ENCODE measurements at regions not wholly inside any gene's neighbourhood (a gene's known extent, or its start where the extent isn't known, plus 50 kb on each side); places are given as distances from the start of the nearest gene placed in this dataset.

DNA sequence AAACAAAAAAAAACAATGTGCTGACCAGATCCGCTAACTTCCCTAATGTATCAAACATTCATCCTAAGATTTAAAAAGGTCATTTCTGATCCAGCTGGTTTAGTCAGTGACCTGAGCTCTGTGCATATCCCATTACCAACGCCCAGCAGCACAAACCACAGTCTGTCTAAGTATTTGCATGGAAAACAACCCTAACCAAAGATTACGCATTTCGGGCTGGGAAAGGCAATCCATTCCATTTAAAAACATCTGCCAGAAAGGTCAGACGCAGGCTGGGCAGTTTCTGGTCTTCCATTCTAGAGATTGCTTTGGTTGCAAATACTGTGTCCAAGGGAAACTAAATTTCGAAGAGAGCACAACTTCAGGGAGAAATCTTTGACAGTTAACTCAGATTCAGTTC lies 234.9 kb downstream of the FLRT2 start:
- Mint-ChIP-seq H3K27ac (no peak overlapping the region), H3K4me1 (no peaks in the 10 kb centered on the region), H3K36me3 (peaks cover 3% of the 10 kb centered on the region), H3K4me3 (no peak overlapping the region), H3K9me3 (peaks cover 0 to 3% (median 2%) of the 10 kb centered on the region in 3 donors), H3K27me3 (no peaks in the 10 kb centered on the region)

DNA sequence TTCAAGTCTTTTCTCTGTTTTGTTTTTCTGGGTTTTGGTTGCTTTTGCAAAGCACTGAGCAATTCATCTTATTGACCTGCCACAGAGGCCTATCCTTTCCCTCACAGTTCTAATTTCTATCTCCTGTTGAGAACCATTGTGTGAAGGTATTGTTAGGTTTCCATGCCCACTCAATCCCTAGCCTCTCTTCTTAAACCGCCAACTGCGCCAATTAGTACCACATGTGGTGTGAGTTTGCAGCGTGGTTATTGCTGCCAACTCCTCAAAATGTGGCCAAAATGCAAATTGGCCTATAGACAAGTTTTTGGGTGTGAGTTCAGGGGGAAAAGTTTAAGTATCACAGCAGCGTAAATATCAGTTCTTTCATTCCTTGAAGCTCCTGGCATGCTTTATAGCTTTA lies 232.6 kb downstream of the FLRT2 start:
- no peak overlapping the region for H3K27ac Mint-ChIP-seq
- H3K36me3 Mint-ChIP-seq, result no peaks in the 10 kb centered on the region
- peaks cover 2 to 3% (median 3%) of the 10 kb centered on the region in 3 donors for H3K9me3 Mint-ChIP-seq
- no peak overlapping the region for H3K4me3 Mint-ChIP-seq
- no peaks in the 10 kb centered on the region for H3K4me1 Mint-ChIP-seq
- H3K27me3 Mint-ChIP-seq, result no peaks in the 10 kb centered on the region

DNA sequence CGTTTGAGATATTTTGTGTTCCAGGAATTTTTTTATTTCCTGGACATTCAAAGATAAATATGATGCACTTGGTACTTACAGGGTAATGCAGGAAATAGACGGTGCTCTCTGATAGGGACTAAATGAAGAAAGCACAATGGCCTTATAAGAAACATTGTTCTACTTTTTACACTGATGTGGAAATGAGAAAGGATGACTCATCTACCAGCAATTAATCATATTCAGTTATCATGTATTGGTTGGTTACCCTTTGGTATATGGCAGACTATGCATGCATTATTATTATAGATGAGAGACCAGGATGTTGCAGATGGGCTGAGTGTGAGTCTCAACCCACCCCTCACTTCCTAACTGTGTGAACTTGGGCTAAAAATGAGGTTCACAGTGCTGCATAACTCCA lies 222.2 kb downstream of the FLRT2 start:
- Mint-ChIP-seq H3K4me1 (no peaks in the 10 kb centered on the region), H3K27me3 (no peaks in the 10 kb centered on the region), H3K9me3 (peaks cover 0 to 13% (median 1%) of the 10 kb centered on the region in 3 donors), H3K27ac (no peak overlapping the region), H3K4me3 (no peak overlapping the region), H3K36me3 (peaks cover 1% of the 10 kb centered on the region)

DNA sequence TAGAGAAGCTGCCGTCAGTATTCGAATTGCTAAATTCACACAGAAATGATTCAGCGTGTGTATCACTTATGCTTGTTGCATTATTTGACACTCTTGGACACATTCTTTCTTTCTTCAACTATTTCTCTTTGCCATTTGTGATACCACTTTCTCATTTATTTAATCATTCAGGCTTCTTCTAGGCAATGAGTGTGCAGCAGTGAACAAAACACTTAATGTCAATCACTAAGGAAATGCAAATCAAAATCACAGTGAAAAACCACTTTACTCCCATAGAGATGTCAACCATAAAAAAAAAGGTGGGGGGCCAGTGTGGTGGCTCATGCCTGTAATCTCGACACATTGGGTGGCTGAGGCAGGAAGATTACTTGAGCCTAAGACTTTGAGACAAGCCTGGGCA lies 214.6 kb downstream of the FLRT2 start:
- H3K9me3 Mint-ChIP-seq, result peaks cover 0 to 11% (median 2%) of the 10 kb centered on the region in 3 donors
- H3K36me3 Mint-ChIP-seq, result peaks cover 1% of the 10 kb centered on the region
- no peaks in the 10 kb centered on the region for H3K27me3 Mint-ChIP-seq
- peaks cover 0 to 2% (median 0%) of the 10 kb centered on the region in 3 donors for H3K4me1 Mint-ChIP-seq
- no peak overlapping the region for H3K4me3 Mint-ChIP-seq
- no peak overlapping the region for H3K27ac Mint-ChIP-seq

DNA sequence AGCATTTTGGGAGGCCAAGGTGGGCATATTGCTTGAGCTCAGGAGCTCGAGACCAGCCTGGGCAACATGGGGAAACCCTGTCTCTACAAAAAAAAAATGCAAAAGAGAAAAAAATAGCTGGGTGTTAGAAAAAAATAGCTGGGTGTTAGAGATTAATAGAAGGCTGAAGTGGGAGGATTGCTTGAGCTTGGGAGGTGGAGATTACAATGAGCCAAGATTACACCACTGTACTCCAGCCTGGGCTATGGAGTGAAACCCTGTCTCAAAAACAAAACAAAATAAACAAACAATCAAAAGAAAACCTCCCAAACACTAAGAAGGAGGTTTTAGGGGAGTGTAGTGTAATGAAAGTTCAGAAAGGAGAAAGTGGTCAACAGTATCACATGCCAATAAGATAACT lies 202.1 kb downstream of the FLRT2 start:
- H3K4me3 Mint-ChIP-seq, result no peak overlapping the region
- H3K27ac Mint-ChIP-seq, result no peak overlapping the region
- no peaks in the 10 kb centered on the region for H3K4me1 Mint-ChIP-seq
- H3K36me3 Mint-ChIP-seq, result no peaks in the 10 kb centered on the region
- H3K27me3 Mint-ChIP-seq, result no peaks in the 10 kb centered on the region
- H3K9me3 Mint-ChIP-seq, result no peaks in the 10 kb centered on the region

DNA sequence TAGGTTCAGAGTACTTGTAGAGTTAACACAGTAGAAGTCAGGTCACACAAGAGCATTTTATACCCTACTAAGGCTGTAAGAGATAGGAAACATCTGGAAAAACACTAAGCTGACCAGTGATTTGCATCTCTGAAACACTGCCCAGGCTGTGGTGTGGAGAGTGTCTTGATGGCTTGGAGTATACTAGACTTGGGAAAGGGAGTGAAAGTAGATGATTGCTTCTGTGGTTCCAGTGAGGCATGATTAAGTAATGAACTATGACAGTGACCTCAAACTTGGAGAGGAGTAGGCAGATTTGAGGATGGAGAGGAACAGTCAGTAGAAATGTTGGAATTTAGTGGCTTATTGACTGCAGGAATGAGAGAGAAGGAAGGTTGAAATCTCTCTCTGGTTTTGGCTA lies 201.2 kb downstream of the FLRT2 start:
- Mint-ChIP-seq H3K27ac (peak overlapping the region in 1 of 3 donors; percentile 3), H3K9me3 (no peaks in the 10 kb centered on the region), H3K4me1 (no peaks in the 10 kb centered on the region), H3K4me3 (no peak overlapping the region), H3K36me3 (no peaks in the 10 kb centered on the region), H3K27me3 (no peaks in the 10 kb centered on the region)

DNA sequence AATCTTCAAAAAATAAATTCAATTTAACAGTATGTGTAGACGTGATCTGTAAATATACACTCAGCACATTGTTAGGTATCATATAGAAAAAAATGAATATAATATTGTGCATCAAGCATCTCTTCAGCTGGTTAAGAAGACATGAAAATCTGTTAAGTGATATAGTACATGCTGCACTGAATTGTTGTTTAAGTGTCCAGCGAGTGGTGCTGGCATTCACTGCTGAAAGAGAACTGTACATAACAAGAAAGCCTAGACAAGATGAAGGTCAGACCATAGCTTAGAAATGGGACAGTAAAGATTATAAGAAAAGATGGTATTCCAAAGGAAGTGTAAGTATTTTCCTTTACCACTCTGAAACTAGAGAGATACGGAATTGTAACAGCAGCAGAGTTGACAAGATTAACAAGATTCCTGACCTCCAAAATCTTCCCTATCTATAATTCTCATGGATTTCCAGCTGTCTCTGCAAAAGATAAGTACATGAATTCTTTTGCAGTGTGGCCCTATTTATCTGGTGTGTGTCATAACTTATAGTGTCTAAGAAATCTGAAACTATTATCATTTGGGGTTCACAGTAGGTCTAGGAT lies 198.6 kb downstream of the FLRT2 start:
- no peaks in the 10 kb centered on the region for H3K27me3 Mint-ChIP-seq
- H3K4me3 Mint-ChIP-seq, result no peak overlapping the region
- H3K4me1 Mint-ChIP-seq, result no peaks in the 10 kb centered on the region
- H3K27ac Mint-ChIP-seq, result no peak overlapping the region
- no peaks in the 10 kb centered on the region for H3K9me3 Mint-ChIP-seq
- no peaks in the 10 kb centered on the region for H3K36me3 Mint-ChIP-seq

DNA sequence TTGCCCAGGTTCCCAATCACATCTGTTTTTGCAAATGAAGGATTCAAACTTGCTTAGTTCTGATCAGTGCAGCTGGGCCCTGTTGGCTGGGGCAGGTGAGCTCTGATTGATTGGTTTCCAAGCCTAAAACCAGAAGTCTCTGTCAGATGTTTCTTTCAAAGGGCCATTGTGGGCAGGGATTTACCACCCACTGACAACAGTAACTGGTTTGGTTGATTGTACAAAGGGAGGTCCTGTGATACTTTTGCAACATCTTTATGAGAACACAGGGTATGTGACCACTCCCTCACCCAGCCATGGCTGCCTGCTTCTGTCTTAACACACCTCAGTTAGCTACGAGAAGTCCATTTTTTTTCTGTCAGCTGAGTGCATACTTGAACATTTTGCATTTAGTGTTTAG lies 184.1 kb downstream of the FLRT2 start:
- no peaks in the 10 kb centered on the region for H3K27me3 Mint-ChIP-seq
- peaks cover 0 to 26% (median 1%) of the 10 kb centered on the region in 3 donors for H3K9me3 Mint-ChIP-seq
- H3K36me3 Mint-ChIP-seq, result no peaks in the 10 kb centered on the region
- H3K4me3 Mint-ChIP-seq, result no peak overlapping the region
- no peaks in the 10 kb centered on the region for H3K4me1 Mint-ChIP-seq
- H3K27ac Mint-ChIP-seq, result no peak overlapping the region

DNA sequence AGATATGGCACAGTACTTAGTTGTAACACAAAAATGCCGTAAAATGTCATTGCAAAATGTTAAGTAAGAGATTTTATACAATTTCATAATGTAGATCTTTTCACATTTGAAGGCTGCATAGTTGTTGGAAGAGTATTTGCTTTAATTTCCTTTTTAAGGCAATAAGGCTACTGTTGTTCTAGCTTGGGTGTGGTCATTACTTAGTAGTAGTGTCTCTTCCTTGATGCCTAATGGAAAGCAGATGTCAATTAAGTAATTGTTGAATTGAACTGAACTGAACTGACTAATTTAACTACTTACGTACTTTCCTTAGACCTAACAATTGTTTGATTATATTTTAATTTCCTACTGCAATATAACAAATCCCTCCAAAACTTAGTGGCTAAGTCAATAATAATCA lies 181.7 kb downstream of the FLRT2 start:
- Mint-ChIP-seq H3K27ac (no peak overlapping the region), H3K27me3 (no peaks in the 10 kb centered on the region), H3K4me3 (no peak overlapping the region), H3K9me3 (peaks cover 0 to 14% (median 1%) of the 10 kb centered on the region in 3 donors), H3K36me3 (no peaks in the 10 kb centered on the region), H3K4me1 (no peaks in the 10 kb centered on the region)
